ENCODE measurements at regions not wholly inside any gene's neighbourhood (a gene's known extent, or its start where the extent isn't known, plus 50 kb on each side); places are given as distances from the start of the nearest gene placed in this dataset.

GRCh38 chr5:17357504-17357903 is 140.1 kb downstream of the BASP1 start:
- TF ChIP-seq CTCF (conservative IDR thresholded peaks at IDR 0.05) (no peak), ZFX (IDR thresholded peaks at IDR 0.05) (no peak)

Data from C4-2B (cell line).